ENCODE measurements at regions not wholly inside any gene's neighbourhood (a gene's known extent, or its start where the extent isn't known, plus 50 kb on each side); places are given as distances from the start of the nearest gene placed in this dataset.

DNA sequence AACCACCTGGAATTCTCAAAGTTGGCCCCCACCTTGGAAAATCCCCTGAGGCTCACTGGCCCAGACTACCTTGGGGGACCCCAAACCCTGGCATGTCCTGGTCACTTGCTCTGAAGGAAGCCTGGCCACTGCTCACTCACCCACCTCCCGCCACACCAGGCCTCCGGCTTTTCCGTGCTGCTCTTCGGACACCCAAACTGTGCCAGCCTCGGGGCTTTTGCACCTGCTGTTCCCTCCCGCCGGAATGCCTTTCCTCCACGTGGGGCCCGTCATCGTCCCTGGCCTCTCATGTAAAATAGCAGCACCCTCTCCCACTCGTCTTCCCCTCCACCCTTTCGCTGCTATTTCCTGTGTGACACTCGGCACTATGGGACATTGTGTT lies 87.2 kb upstream of the NCOR2 start:
- TF ChIP-seq POLR2AphosphoS5 (IDR thresholded peaks at IDR 0.05; ENCODE audit: borderline replicate concordance, low read depth, low read length), result no peak
- no peak for TF ChIP-seq EZH2 (IDR thresholded peaks at IDR 0.05)
- TF ChIP-seq FOXP2 (optimal IDR thresholded peaks at IDR 0.05; ENCODE audit: control extremely low read depth, extremely low read length, insufficient read depth), result no peak

All from SK-N-MC (cell line).